GM18507 (cell line): ENCODE measurements at regions not wholly inside any gene's neighbourhood (a gene's known extent, or its start where the extent isn't known, plus 50 kb on each side); places are given as distances from the start of the nearest gene placed in this dataset.

Experiments
- DNase-seq: peaks from one replicate; pipeline ENCODE4 v3.0.0; 2011; ENCODE audit warnings: low read depth; ENCODE audit not compliant: insufficient read length; ENCODE audit errors: extremely low spot score
- FAIRE-seq: peaks from 2 replicates; lab custom pipeline; 2011; peaks lifted over from hg19 to GRCh38; lab: Jason Lieb, UNC

DNA sequence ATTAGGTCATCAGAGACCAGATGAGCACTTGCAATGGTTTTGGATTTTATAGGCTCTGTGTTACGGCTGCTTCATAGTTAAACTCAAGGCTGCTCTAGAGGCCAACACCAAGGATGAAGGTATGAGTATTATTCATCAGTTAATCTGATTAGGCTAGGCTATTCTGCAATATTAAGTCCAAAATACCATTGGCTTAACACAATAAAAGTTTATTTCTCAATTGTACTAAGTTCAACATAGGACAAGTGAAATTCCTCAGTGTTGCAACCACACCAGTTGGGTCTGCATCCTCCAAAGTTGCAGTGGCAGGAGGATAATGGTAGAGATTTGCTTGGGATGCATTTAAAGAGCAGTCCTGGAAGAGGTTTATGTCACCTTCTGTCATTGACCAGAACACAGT lies 538.3 kb upstream of the CDH2 start:
- DNase-seq: no peak
- FAIRE-seq: no peak

DNA sequence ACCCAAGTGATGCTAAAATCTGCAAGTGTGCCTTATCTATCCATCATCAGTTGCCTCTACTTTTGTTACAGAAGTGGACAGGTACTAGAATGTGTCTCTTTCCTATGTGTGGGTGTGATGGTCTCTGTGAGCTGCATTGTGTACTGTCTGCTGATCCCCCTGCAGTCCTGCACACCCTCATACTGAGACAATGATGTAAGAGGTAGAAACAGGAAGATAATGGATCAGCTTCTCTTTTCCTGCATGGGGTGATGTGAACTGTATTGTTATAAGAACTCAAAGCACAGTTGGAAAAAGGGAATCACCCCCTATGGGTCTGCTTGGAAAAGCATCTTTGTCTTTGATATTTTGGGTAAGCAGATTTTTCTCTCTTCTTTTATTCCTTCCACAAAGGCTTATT lies 537.6 kb upstream of the CDH2 start:
- no peak for FAIRE-seq

GRCh38 chr18:28712796-28713425 lies 536.0 kb upstream of the CDH2 start:
- DNase-seq (no peak), FAIRE-seq (no peak)

More for the DNA sequence above, 537.6 kb upstream of the CDH2 start:
- DNase-seq: no peak

DNA sequence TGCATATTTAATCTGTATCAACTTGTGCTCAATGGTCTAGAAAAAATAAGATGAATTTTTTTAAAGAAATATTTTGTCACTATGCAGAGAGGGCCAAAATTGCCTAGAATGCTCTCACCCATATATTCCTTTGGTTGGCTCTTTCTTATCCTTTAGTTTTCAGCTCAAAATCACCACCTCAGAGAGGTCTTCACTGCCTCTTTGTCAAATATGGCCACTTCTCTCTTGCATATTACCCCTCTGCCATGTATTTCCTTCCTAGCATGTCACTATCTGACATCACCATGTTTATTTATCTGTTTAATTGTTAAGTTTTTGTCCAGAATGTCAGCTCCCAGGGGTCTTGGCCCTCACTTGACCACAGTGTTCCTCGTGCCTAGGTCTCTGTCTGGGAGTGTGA lies 535.2 kb upstream of the CDH2 start:
- DNase-seq (no peak), FAIRE-seq (no peak)

DNA sequence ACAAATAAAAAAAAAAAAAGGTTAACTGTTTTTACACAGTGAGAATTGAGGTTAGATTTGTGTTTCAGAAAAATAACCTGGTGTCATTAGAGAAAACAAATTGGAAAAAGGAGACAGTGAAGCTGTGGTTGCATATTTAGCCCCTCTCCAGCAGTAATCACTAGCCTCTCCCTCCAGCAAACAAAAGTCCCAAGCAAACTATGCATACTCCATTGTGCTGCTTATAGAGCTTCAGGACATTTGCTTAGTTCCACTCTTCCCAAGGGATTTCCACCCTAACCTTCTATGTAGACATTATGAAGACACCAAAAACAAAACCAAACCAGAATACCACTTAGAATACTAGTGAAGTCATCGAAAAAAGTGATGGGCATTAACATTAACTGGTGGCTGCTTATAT lies 534.2 kb upstream of the CDH2 start:
- FAIRE-seq (no peak), DNase-seq (no peak)

DNA sequence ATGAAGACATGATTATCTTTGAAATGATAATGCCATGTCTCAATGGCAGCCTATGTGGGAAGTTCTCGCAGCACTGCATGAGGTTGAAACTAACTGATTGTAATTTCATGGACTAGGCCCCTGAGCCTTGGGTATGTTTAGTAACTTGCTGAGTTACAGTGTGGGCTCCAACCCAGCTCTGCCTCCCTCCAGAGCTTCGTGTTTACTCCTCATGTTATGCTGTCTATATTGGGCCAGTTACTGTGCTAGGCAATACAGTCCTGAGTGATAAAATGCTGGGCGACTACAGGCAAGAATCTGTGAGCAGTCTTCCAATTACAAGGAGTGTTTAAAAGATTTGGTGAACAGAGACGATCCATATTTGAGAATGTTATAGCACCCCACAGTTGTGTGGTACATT lies 530.1 kb upstream of the CDH2 start:
- no peak for FAIRE-seq
- no peak for DNase-seq

- FAIRE-seq (no peak), DNase-seq (no peak)
Observed at GRCh38 chr18:28706397-28706796, 529.5 kb upstream of the CDH2 start.

DNA sequence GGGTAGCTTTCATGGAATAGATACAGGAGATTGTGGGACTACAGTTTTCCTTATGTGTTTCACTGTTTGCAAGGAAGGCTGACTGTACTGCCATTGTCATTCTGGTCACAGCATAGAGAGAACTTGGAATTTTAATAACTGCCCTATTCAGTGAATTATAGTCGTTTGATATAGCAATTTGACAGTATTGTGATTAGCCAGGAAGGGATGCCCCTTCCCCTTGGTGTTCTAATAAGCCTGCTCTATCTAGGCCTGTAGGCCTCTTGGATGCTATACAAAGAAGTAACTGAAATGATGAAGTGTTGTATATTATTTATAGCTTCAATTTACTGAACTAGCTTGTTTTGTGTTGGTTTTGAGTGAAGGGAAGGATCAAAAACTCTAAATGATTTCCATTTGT lies 528.6 kb upstream of the CDH2 start:
- FAIRE-seq (no peak), DNase-seq (no peak)

DNA sequence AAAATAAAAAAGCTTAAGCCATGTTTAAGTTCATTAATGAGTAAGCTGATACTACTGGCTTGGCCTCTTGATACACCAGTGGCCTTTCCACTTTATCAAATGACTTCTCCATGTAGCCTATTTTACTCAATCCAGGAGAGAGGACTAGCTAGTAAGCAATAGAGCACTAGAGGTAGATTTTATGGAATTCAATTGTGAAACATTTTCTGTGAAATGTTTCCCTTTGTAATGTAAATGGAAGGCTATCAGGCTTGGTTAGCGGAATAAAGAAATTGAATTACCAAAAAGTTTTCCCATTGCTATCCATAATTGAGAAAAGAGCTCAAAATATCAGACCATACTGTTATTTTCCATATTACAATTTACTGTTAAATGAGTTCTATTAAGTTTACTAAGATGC lies 515.4 kb upstream of the CDH2 start:
- DNase-seq: no peak
- FAIRE-seq: no peak

DNA sequence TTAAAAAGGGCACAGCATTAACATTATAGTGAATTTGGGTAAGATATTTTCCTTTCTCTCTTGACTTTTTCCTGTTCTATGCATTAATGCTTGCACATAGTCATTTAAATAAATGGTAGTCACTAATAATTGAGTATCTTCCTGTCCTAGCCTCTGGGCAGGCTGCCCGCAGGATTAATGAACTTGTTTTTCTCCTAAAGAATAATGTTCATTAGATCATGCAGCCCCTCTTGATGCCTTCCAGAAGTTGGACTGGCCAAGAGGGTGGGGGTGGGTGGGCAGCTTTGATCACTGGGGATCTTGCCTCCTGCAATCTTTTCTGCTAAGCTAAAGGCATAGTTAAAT lies 514.5 kb upstream of the CDH2 start:
- DNase-seq (no peak), FAIRE-seq (no peak)

DNA sequence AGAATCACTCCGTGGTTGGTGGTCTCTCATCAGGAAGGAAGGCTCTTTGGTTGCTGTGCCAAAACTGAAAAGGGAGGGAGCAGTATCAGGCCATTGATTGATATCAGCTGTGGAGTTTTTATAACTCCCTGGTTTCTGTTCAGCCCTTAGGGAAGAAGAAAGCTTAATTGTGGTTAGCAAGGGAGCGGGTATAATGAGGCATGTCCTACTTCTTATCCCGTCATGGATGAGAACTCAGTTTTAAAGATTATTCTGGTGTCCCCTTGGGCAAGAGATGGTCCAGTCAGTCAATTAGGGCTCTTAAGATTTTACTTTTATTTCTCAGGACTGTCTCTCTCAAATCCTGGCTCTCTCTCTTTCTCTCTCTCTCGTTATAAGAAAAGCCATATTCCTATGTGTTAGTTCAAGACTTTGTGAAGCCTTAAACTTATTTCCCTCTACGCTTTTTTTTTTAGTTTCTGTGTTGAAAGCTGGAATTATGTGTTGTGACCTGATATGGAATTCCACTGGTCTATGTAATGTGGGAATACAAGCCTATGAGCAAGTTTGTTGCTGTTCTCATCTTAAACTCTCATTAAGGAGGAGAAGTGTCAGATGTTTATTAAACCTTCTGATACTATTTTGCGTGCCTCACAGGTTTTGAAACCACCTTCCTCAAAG lies 514.0 kb upstream of the CDH2 start:
- FAIRE-seq: no peak
- no peak for DNase-seq

DNA sequence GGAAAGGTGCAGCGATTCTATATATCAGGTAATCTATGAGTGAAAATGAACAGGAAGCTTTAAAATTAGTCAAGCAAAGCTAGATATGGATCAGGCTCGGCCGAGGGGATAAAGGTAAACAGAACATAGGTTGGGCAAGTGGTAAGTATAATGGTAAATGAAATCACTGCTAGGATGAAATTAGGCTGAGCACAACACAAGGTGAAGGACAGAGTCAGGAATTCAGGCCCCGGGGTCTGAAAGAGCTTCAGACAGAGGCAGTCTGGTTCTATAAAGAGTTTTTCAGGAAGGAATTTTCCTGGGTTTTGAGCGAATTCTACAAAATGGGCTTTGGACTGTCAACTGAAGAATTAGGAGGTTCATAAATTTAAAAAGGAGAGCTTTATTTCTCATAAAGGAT lies 513.2 kb upstream of the CDH2 start:
- FAIRE-seq (no peak), DNase-seq (no peak)

- FAIRE-seq: no peak
- DNase-seq: no peak
Observed at GRCh38 chr18:28689588-28689987, 512.7 kb upstream of the CDH2 start.

DNA sequence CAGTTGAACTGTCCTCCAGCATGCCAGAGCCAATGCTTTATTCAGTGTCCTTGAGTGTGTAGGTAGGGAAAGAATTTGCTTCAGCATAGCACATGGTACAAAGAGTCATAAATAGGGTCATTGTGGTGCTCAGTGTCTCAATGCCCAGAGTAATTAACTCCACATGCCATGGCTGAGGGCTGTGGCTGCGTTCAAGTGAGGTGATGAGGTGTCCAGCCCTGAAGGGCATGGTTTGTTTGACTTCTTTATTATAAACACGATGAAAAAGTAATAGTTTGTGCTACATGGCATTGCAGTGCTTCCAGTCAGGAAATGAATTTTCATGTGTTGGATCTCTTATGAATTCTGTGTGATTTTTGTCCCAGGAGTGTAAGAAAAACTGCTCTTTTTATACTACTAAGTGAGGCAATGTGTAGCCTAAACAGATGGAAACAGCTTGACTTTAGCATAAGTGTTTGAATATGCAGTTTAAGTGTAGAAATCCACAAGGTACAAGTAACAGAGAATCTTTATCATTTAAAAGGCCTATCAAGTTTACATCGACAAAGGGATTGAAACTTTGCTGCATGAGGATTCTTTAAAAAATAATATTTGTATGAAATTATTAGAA lies 507.9 kb upstream of the CDH2 start:
- DNase-seq (no peak), FAIRE-seq (no peak)

GRCh38 chr18:28682912-28683311 lies 506.0 kb upstream of the CDH2 start:
- no peak for FAIRE-seq
- no peak for DNase-seq

GRCh38 chr18:28669165-28669564 lies 492.2 kb upstream of the CDH2 start:
- FAIRE-seq (no peak), DNase-seq (no peak)

DNA sequence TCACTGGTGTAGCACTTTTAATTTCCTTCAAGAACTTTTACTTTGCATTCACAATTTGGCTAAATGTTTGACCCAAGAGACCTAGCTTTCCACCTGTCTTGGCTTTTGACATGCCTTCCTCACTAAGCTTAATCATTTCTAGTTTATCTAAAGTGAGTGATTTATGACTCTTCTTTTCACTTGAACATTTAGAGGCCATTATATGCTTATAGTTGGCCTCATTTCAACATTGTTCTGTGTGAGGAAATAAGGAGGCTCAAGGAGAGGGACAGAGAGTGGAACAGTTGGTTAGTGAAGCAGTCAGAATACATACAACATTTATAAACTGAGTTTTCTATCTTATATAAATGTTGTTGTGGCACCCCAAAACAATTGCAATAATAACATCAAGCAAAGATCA lies 489.3 kb upstream of the CDH2 start:
- no peak for FAIRE-seq

GRCh38 chr18:28657961-28658360 lies 481.0 kb upstream of the CDH2 start:
- FAIRE-seq: no peak
- no peak for DNase-seq

More for the DNA sequence above, 489.3 kb upstream of the CDH2 start:
- no peak for DNase-seq

- no peak for DNase-seq
- no peak for FAIRE-seq
Observed at GRCh38 chr18:28652654-28653053, 475.7 kb upstream of the CDH2 start.

GRCh38 chr18:28651298-28651697 lies 474.4 kb upstream of the CDH2 start:
- DNase-seq: no peak
- no peak for FAIRE-seq

- DNase-seq (no peak), FAIRE-seq (no peak)
Observed at GRCh38 chr18:28650860-28651259, 473.9 kb upstream of the CDH2 start.
